ENCODE measurements at regions not wholly inside any gene's neighbourhood (a gene's known extent, or its start where the extent isn't known, plus 50 kb on each side); places are given as distances from the start of the nearest gene placed in this dataset.

- TF ChIP-seq POLR2AphosphoS5 (IDR thresholded peaks at IDR 0.05; ENCODE audit: low read depth) (no peak), CTCF (IDR thresholded peaks at IDR 0.05; ENCODE audit: insufficient read depth, low read length) (no peak)
These were observed 247.9 kb downstream of the PPP1R2C start for GRCh38 chrX:42530027-42530426.
